Raji (cell line): ENCODE measurements at regions not wholly inside any gene's neighbourhood (a gene's known extent, or its start where the extent isn't known, plus 50 kb on each side); places are given as distances from the start of the nearest gene placed in this dataset.
A peak's percentile ranks its signal among the peaks of the same experiment; 100 is the strongest.

Experiments used
- POLR2A ChIP-seq: IDR thresholded peaks from 2 replicates; pipeline ENCODE4 v1.6.1; 2011; ENCODE audit warnings: low read depth, low read length, control low read depth; ENCODE audit not compliant: insufficient read depth

- TF ChIP-seq POLR2A = no peak
Measured at GRCh38 chr12:92468358-92469020, 234.3 kb upstream of the PLEKHG7 start.

- TF ChIP-seq POLR2A = no peak
Measured at GRCh38 chr12:92467886-92468285, 234.9 kb upstream of the PLEKHG7 start.

DNA sequence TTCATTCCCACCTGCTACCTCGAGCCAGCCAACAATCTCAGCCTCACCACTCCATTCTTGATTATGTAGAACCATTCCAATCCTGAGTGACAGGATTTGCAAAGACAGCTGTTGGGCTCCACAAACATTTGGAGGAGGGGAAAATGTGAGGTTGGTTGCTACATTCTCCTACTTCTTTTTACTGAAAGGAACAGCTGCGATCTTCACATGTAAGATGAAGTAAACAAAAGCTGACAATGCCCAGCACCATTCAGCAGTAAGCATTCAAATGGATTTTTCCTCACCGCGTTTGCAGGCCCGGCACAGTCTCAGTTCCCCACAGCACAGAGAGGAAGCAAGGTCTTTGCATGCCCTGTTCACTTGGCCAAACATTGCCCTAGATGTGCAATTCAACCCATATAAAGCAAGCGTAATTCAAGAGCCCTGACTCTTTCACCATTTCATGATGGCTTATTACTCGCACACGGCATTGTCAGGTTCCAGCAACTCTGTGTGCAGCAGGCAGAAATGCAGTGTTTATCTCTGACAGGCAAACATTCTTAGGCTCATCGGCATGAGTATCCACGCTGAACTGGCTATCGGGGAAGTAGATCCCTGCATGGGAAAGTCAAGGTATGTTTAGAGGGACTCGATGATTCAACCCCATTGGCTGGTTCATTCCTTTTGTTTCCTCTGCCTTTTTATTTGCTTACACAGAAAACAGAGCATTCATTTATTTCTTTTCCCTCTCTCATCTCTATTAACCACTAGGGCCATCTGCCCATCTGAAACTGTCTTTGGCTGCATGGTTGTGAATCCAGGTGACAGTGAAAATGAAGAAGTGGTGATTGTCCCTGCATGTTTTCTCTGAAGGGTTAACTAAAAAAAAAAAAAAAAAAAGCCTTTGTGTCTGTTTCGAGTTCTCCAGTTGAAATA is 236.1 kb upstream of the PLEKHG7 start:
- peak; percentile 71 for TF ChIP-seq POLR2A

GRCh38 chr12:92465786-92466295 is 236.9 kb upstream of the PLEKHG7 start:
- no peak for TF ChIP-seq POLR2A

DNA sequence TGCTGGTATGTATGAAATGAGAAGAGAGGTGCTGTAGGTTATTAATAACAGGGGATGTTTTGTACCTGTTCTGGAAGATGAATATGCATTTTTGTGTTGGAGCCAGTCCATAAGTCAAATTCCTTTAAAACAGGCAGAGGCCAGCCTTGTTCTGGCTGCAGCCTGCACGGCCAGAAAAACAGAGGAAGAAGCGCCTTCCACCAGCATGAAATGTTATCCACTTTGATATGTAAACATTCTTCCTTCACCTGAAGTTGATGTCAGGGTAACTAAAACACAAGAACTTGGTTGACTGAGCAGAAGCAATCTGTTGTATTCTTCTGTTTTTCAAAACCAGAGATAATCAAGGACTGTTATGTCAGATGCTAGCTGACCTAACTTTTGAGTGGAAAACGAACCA is 237.9 kb upstream of the PLEKHG7 start:
- TF ChIP-seq POLR2A = no peak

- TF ChIP-seq POLR2A = no peak
Measured at GRCh38 chr12:92463171-92463570, 239.6 kb upstream of the PLEKHG7 start.

DNA sequence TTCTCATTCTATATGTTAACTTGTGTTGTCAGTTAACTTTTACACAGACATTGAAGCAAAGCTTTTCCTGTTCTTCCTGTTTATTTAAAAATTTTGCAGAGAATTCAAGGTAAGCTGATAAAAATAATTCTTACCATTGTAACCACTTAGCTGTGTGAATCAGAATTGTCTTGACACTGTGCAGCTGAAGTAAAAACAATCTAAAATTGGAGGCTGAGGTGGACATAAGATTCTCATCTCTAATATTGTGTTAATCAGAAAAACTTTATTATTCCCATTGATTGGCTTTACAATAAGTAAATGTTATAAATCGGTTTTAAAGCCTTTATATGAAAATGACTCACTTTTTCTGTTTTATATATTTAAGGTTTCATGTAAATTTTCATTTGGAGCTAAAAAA is 240.3 kb upstream of the PLEKHG7 start:
- no peak for TF ChIP-seq POLR2A

- TF ChIP-seq POLR2A = 0 out of 2 replicates have a peak, but pooled peaks have one; percentile 13
Measured at GRCh38 chr12:92462049-92462448, 240.7 kb upstream of the PLEKHG7 start.

- no peak for TF ChIP-seq POLR2A
Measured at GRCh38 chr12:92459850-92460249, 242.9 kb upstream of the PLEKHG7 start.

- TF ChIP-seq POLR2A = no peak
Measured at GRCh38 chr12:92458996-92459395, 243.8 kb upstream of the PLEKHG7 start.

GRCh38 chr12:92457458-92458180 is 245.2 kb upstream of the PLEKHG7 start:
- no peak for TF ChIP-seq POLR2A

GRCh38 chr12:92452763-92453162 is 250.0 kb upstream of the PLEKHG7 start:
- no peak for TF ChIP-seq POLR2A

DNA sequence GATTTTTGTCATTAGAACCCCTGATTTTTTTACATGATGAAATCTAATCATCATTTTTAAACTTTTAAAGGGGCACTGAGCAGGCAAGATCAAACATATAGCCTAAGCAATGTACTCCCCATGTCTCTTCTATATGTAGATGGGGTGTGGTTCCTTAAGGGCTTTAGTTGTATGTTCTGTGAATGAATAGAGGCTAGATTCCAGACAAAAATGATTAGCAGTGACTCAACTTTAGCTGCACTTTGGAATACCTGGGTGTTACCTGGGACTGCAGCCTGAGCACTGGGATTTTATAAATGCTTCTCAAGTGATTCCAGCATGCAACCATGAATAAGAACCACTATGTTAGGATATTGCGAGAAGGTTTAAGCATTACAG is 256.7 kb upstream of the PLEKHG7 start:
- no peak for TF ChIP-seq POLR2A

- TF ChIP-seq POLR2A = no peak; the same call in 1 of the 2 replicates
Measured at GRCh38 chr12:92445253-92446082, 257.3 kb upstream of the PLEKHG7 start.

GRCh38 chr12:92444763-92445162 is 258.0 kb upstream of the PLEKHG7 start:
- no peak for TF ChIP-seq POLR2A

DNA sequence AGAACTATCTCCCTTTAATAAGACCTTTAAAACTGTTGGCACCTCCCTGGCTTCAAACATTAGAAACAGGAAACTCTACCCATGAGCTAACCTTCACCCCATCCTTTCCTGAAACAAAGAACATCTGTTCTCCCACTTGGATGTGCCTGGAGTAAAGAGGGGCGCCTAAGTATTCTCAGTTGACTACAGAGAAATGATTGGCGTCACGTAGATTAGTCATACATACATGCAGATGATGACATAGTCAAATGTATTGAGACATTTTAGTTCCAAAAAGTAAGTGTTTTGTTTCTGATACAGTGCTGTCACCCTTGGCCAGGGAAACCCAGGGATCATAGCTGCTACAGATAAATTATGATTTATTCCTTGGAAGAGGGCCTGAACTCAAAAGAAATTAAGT is 260.0 kb upstream of the PLEKHG7 start:
- TF ChIP-seq POLR2A = no peak
